ENCODE measurements at regions not wholly inside any gene's neighbourhood (a gene's known extent, or its start where the extent isn't known, plus 50 kb on each side); places are given as distances from the start of the nearest gene placed in this dataset.

DNA sequence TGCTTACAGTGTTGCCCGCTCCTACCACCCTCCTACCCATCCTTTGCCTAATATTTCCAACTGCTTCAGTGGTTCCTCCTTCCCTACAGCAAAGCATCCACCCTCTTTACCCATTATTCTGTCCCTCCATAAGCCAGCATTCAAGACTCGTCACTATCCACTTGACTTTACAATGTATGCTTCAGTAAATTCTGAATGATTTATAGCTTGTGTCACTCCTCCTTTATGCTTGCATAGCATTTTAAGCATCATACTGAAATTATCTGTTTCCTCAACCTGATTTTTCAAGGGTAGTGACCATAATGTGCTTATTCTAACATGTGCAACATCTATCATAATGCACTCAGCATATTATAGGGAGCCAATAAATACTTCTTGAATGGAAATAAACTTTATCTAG, 365.5 kb downstream of the RAB28 start:
- TF ChIP-seq, protein P1, sequence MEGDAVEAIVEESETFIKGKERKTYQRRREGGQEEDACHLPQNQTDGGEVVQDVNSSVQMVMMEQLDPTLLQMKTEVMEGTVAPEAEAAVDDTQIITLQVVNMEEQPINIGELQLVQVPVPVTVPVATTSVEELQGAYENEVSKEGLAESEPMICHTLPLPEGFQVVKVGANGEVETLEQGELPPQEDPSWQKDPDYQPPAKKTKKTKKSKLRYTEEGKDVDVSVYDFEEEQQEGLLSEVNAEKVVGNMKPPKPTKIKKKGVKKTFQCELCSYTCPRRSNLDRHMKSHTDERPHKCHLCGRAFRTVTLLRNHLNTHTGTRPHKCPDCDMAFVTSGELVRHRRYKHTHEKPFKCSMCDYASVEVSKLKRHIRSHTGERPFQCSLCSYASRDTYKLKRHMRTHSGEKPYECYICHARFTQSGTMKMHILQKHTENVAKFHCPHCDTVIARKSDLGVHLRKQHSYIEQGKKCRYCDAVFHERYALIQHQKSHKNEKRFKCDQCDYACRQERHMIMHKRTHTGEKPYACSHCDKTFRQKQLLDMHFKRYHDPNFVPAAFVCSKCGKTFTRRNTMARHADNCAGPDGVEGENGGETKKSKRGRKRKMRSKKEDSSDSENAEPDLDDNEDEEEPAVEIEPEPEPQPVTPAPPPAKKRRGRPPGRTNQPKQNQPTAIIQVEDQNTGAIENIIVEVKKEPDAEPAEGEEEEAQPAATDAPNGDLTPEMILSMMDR (IDR thresholded peaks at IDR 0.05): no peak
- no peak for TF ChIP-seq POLR2AphosphoS5 (IDR thresholded peaks at IDR 0.05)
- TF ChIP-seq POLR2A (IDR thresholded peaks at IDR 0.05): no peak
